GM12872 (cell line): ENCODE measurements at regions not wholly inside any gene's neighbourhood (a gene's known extent, or its start where the extent isn't known, plus 50 kb on each side); places are given as distances from the start of the nearest gene placed in this dataset.

Experiments
- TF ChIP-seq, protein P1 (sequence below): IDR thresholded peaks from 3 replicates; pipeline ENCODE4 v1.5.1; 2011; ENCODE audit warnings: low read depth, mild to moderate bottlenecking, low read length, moderate library complexity; ENCODE audit not compliant: insufficient read depth

DNA sequence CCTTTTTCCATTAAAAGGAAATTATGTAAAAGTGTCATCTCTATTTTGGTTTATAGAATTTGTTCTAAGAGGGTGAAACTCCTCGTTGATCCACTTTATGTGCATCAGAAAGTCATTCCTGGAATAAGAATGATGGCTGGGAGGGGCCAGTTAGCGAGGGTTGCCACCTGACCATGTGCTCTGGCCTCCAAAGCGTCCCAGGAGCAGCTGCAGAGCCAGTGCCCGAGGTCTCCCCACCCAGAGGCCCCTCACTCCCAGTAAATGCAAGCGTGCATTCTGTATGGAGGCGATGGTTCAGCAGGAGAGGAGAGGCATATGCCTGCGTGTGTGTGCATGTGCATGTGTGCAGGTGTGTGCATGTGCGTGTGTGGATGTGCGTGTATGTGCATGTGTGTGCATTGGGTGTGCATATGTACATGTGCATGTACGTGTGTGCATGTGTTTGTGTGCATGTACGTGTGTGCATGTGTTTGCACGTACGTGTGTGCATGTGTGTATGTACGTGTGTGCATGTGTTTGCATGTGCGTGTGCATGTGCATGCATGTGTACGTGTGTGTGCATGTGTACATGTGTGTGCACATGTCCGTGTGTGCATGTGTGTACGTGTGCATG is 345.8 kb downstream of the TEX29 start:
- TF ChIP-seq, protein P1, sequence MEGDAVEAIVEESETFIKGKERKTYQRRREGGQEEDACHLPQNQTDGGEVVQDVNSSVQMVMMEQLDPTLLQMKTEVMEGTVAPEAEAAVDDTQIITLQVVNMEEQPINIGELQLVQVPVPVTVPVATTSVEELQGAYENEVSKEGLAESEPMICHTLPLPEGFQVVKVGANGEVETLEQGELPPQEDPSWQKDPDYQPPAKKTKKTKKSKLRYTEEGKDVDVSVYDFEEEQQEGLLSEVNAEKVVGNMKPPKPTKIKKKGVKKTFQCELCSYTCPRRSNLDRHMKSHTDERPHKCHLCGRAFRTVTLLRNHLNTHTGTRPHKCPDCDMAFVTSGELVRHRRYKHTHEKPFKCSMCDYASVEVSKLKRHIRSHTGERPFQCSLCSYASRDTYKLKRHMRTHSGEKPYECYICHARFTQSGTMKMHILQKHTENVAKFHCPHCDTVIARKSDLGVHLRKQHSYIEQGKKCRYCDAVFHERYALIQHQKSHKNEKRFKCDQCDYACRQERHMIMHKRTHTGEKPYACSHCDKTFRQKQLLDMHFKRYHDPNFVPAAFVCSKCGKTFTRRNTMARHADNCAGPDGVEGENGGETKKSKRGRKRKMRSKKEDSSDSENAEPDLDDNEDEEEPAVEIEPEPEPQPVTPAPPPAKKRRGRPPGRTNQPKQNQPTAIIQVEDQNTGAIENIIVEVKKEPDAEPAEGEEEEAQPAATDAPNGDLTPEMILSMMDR: no peak

GRCh38 chr13:111667757-111668156 is 347.3 kb downstream of the TEX29 start:
- TF ChIP-seq, protein P1: no peak

- TF ChIP-seq, protein P1: no peak
Observed at GRCh38 chr13:111668451-111668850, 348.0 kb downstream of the TEX29 start.
